LNCAP (cell line): ENCODE measurements at regions not wholly inside any gene's neighbourhood (a gene's known extent, or its start where the extent isn't known, plus 50 kb on each side); places are given as distances from the start of the nearest gene placed in this dataset.

Experiments used
- CTCF ChIP-seq: fragments of 450-650 bp; IDR thresholded peaks from 2 replicates; pipeline ENCODE4 v1.5.1; 2017; ENCODE audit warnings: mild to moderate bottlenecking

GRCh38 chr3:173284301-173284700, 113.2 kb upstream of the NLGN1 start:
- TF ChIP-seq CTCF: no peak

GRCh38 chr3:173275740-173276139, 121.8 kb upstream of the NLGN1 start:
- peak; percentile 48; the same call in 1 of the 2 replicates for TF ChIP-seq CTCF

GRCh38 chr3:173273838-173274237, 123.7 kb upstream of the NLGN1 start:
- TF ChIP-seq CTCF: no peak

- no peak for TF ChIP-seq CTCF
These were observed 127.7 kb upstream of the SPATA16 start for GRCh38 chr3:173268781-173269180.

GRCh38 chr3:173267716-173268115, 126.7 kb upstream of the SPATA16 start:
- no peak for TF ChIP-seq CTCF

- no peak for TF ChIP-seq CTCF
These were observed 125.4 kb upstream of the SPATA16 start for GRCh38 chr3:173266441-173266840.

GRCh38 chr3:173258697-173259096, 117.7 kb upstream of the SPATA16 start:
- no peak for TF ChIP-seq CTCF

- TF ChIP-seq CTCF: no peak
These were observed 116.8 kb upstream of the SPATA16 start for GRCh38 chr3:173257797-173258196.
